Testis (tissue), 2 donors: ENCODE measurements at regions not wholly inside any gene's neighbourhood (a gene's known extent, or its start where the extent isn't known, plus 50 kb on each side); places are given as distances from the start of the nearest gene placed in this dataset.

ENCODE experiments used
- CTCF ChIP-seq, 3 experiments: fragments of 450-650 bp in 2 of 3; fragments of 200-600 bp in 1 of 3; sonication (generic) in 1 of 3; IDR thresholded peaks; one replicate each; pipeline ENCODE4 v1.5.1; 2016 to 2019; ENCODE audit warnings: antibody characterized with exemption in 3 of 3, mild to moderate bottlenecking in 2 of 3, moderate library complexity in 1 of 3
- POLR2A ChIP-seq: fragments of 450-650 bp; IDR thresholded peaks from one replicate; pipeline ENCODE4 v1.6.1; 2017; ENCODE audit warnings: antibody characterized with exemption, mild to moderate bottlenecking, moderate library complexity

GRCh38 chr17:15092261-15092660 is 172.9 kb downstream of the PMP22 start:
- TF ChIP-seq CTCF (IDR thresholded peaks at IDR 0.05) (no peak), POLR2A (no peak)
